Liver (tissue), 7 donors: ENCODE measurements at regions not wholly inside any gene's neighbourhood (a gene's known extent, or its start where the extent isn't known, plus 50 kb on each side); places are given as distances from the start of the nearest gene placed in this dataset.

ENCODE experiments used
- DNase-seq: peaks from one replicate; pipeline ENCODE4 v3.0.0-alpha.2; 2017; ENCODE audit warnings: low spot score
- H3K27ac ChIP-seq, 2 donors: one replicate each; pipeline ENCODE4 v1.7.0; 2013; ENCODE audit warnings: inconsistent platforms in 2 of 2, low read length in 2 of 2, control low read depth in 1 of 2, low read depth in 1 of 2, mild to moderate bottlenecking in 1 of 2
- H3K27me3 ChIP-seq, 4 donors: one replicate each; pipeline versions ENCODE4 v1.6.1 to v1.7.0; 2013; ENCODE audit warnings: low read length in 3 of 4, inconsistent platforms in 1 of 4, mild to moderate bottlenecking in 1 of 4, moderate library complexity in 1 of 4; ENCODE audit not compliant: control insufficient read depth in 4 of 4, insufficient read depth in 4 of 4
- H3K36me3 ChIP-seq, 4 donors: one replicate each; pipeline versions ENCODE4 v1.6.1 to v1.7.0; 2013; ENCODE audit warnings: low read length in 3 of 4, mild to moderate bottlenecking in 3 of 4, low read depth in 1 of 4, moderate library complexity in 1 of 4; ENCODE audit not compliant: control insufficient read depth in 4 of 4, insufficient read depth in 3 of 4
- H3K4me1 ChIP-seq, 4 donors: one replicate each; pipeline versions ENCODE4 v1.6.1 to v1.7.0; 2013; ENCODE audit warnings: low read length in 3 of 4, mild to moderate bottlenecking in 3 of 4, moderate library complexity in 1 of 4; ENCODE audit not compliant: control insufficient read depth in 4 of 4, insufficient read depth in 4 of 4
- H3K4me3 ChIP-seq, 3 donors: one replicate each; pipeline versions ENCODE4 v1.6.1 to v1.7.0; 2013; ENCODE audit warnings: low read length in 3 of 3, control low read depth in 1 of 3, low read depth in 1 of 3, mild to moderate bottlenecking in 1 of 3
- H3K9ac ChIP-seq, 2 donors: one replicate each; pipeline ENCODE4 v1.7.0; 2013; ENCODE audit warnings: low read length in 2 of 2, mild to moderate bottlenecking in 2 of 2, moderate library complexity in 2 of 2, control low read depth in 1 of 2, low read depth in 1 of 2
- H3K9me3 ChIP-seq, 4 donors: one replicate each; pipeline versions ENCODE4 v1.6.1 to v1.7.0; 2013; ENCODE audit warnings: low read length in 3 of 4; ENCODE audit not compliant: control insufficient read depth in 4 of 4
- EGR1 ChIP-seq, 2 donors: IDR thresholded peaks; 2 replicates each; pipeline ENCODE4 v1.6.1; 2016 to 2018; ENCODE audit warnings: antibody characterized with exemption in 2 of 2, low read depth in 2 of 2
- FOXA1 ChIP-seq: IDR thresholded peaks from 2 replicates; pipeline ENCODE4 v1.6.1; 2016; ENCODE audit warnings: antibody characterized with exemption
- FOXA2 ChIP-seq: IDR thresholded peaks from 2 replicates; pipeline ENCODE4 v1.6.1; 2016; ENCODE audit warnings: antibody characterized with exemption
- HNF4A ChIP-seq, 2 donors: conservative IDR thresholded peaks; 2 replicates each; pipeline ENCODE4 v1.6.1; 2016; ENCODE audit warnings: antibody characterized with exemption in 2 of 2, mild to moderate bottlenecking in 2 of 2
- JUND ChIP-seq, 2 donors: IDR thresholded peaks; 2 replicates each; pipeline ENCODE4 v1.6.1; 2016; ENCODE audit warnings: antibody characterized with exemption in 2 of 2
- NR2F2 ChIP-seq: IDR thresholded peaks from 2 replicates; pipeline ENCODE4 v1.6.1; 2016; ENCODE audit warnings: antibody characterized with exemption
- RAD21 ChIP-seq, 2 donors: IDR thresholded peaks; 2 replicates each; pipeline ENCODE4 v1.6.1; 2016; ENCODE audit warnings: antibody characterized with exemption in 2 of 2, mild to moderate bottlenecking in 2 of 2
- RXRA ChIP-seq, 2 donors: IDR thresholded peaks; 2 replicates each; pipeline ENCODE4 v1.6.1; 2017 to 2018; ENCODE audit warnings: antibody characterized with exemption in 2 of 2, mild to moderate bottlenecking in 1 of 2
- SP1 ChIP-seq: IDR thresholded peaks from 2 replicates; pipeline ENCODE4 v1.6.1; 2018; ENCODE audit warnings: antibody characterized with exemption, mild to moderate bottlenecking
- WGBS: extraction: QIAGEN DNeasy Blood & Tissue Kit; methylation state at CpG from one replicate; pipeline ENCODE4 v1.1.7; 2013; 5-methylcytosine and 5-hydroxymethylcytosine counted together
- TF ChIP-seq, protein P1 (sequence below): IDR thresholded peaks from 2 replicates; pipeline ENCODE4 v1.6.1; 2016; ENCODE audit warnings: antibody characterized with exemption
- TF ChIP-seq, protein P2 (sequence below): IDR thresholded peaks from 2 replicates; pipeline ENCODE4 v1.6.1; 2016; ENCODE audit warnings: antibody characterized with exemption
- TF ChIP-seq, protein P3 (sequence below): IDR thresholded peaks from 2 replicates; pipeline ENCODE4 v1.6.1; 2016; ENCODE audit warnings: antibody characterized with exemption
- donor health status: healthy.
- donor health status: healthy.
- donor health status: healthy.
- donor health status: healthy.

DNA sequence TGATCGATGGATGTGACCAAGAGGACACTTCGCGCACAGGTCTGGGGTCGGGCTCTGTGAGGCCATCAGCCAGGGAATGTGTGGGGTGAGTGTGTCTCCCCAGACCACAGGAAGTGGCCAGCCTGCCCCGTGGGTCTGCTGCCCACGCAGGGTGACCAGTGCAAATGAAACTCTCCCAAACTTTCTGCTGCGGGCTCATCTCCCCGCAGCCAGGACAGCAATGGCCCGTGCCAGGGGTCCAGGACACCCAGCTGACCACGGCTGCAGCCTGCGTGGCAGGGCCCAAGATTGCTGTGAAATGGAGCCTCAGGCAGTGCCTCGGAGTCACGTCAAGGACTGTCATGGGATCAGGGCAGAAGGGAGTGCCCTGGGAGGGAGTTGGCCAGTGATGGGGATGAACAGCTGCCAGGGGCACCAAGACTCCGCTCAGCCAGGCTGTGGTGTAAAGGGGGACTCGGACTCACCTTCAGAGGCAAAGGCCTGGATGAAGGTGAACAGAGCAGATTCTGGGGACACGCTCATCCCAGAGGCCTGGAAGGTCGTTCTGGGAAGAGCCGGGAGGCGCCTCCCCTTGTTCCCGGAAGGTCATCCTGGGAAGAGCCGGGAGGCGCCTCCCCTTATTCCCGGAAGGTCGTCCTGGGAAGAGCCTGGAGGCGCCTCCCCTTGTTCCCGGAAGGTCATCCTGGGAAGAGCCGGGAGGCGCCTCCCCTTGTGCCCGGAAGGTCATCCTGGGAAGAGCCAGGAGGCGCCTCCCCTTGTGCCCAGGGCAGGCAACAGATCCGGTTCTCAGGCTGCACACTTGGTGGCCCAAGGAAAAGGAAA lies 252.6 kb downstream of the BRD1 start:
- peaks cover 0 to 3% (median under 1%) of the 10 kb centered on the region in 4 donors for H3K9me3 ChIP-seq
- H3K36me3 ChIP-seq, result no peaks in the 10 kb centered on the region
- H3K4me3 ChIP-seq, result no peak overlapping the region
- H3K27me3 ChIP-seq, result peaks cover 0 to under 1% (median 0%) of the 10 kb centered on the region in 4 donors
- H3K4me1 ChIP-seq, result no peaks in the 10 kb centered on the region
- H3K27ac ChIP-seq, result no peak overlapping the region
- WGBS, result 76% methylated on average over 31 of the region's 31 CpGs
- no peak overlapping the region for H3K9ac ChIP-seq
- TF ChIP-seq SP1 (no peak), NR2F2 (peak; percentile 83), EGR1 (IDR thresholded peaks at IDR 0.05; ENCODE audit: low read depth in 2 of 2) (no peak)
- TF ChIP-seq, protein P1, sequence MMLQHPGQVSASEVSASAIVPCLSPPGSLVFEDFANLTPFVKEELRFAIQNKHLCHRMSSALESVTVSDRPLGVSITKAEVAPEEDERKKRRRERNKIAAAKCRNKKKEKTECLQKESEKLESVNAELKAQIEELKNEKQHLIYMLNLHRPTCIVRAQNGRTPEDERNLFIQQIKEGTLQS, result no peak
- TF ChIP-seq, protein P2, sequence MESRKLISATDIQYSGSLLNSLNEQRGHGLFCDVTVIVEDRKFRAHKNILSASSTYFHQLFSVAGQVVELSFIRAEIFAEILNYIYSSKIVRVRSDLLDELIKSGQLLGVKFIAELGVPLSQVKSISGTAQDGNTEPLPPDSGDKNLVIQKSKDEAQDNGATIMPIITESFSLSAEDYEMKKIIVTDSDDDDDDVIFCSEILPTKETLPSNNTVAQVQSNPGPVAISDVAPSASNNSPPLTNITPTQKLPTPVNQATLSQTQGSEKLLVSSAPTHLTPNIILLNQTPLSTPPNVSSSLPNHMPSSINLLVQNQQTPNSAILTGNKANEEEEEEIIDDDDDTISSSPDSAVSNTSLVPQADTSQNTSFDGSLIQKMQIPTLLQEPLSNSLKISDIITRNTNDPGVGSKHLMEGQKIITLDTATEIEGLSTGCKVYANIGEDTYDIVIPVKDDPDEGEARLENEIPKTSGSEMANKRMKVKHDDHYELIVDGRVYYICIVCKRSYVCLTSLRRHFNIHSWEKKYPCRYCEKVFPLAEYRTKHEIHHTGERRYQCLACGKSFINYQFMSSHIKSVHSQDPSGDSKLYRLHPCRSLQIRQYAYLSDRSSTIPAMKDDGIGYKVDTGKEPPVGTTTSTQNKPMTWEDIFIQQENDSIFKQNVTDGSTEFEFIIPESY, result no peak
- TF ChIP-seq, protein P3, sequence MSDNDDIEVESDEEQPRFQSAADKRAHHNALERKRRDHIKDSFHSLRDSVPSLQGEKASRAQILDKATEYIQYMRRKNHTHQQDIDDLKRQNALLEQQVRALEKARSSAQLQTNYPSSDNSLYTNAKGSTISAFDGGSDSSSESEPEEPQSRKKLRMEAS, result no peak
- no peak for DNase-seq

DNA sequence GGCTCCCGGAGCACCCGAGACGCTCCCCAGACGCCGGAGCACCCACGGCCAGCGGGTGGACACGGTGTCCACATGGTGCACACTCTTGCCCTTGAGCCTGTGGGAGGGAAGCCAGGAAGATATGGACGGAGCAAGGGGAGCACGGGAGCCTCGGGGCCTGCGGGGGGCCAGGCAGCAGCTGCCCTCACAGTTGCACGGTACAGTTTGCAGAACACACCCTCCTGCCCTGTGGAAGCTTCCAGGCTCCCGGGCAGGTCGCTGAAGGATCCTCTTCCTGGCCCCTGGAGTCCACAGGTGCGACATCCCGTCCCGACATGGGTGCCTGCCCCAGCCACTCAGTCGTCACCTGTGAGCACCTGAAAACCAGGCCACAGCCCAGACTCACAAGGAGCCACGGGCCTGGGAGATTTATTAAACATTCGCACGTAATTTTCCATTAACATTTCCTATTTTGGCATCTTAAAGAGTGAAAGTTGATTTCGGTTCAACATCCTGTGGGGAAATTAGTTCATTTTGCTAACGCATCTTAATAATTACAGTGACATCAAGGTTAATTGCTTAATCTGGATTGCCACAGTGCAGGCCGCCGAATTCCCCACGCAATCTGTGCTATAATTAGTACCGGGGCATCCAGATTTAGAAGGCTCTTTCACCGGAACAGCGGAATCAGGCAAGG lies 253.3 kb downstream of the BRD1 start:
- no peak for DNase-seq
- Histone ChIP-seq H3K27ac (no peak overlapping the region), H3K9me3 (no peaks in the 10 kb centered on the region), H3K4me1 (no peaks in the 10 kb centered on the region), H3K27me3 (peaks cover 0 to 2% (median 0%) of the 10 kb centered on the region in 4 donors), H3K9ac (no peak overlapping the region), H3K4me3 (no peak overlapping the region), H3K36me3 (no peaks in the 10 kb centered on the region)
- TF ChIP-seq FOXA2 (no peak), SP1 (no peak), RXRA (IDR thresholded peaks at IDR 0.05) (no peak)
- WGBS, result 83% methylated on average over 30 of the region's 30 CpGs

DNA sequence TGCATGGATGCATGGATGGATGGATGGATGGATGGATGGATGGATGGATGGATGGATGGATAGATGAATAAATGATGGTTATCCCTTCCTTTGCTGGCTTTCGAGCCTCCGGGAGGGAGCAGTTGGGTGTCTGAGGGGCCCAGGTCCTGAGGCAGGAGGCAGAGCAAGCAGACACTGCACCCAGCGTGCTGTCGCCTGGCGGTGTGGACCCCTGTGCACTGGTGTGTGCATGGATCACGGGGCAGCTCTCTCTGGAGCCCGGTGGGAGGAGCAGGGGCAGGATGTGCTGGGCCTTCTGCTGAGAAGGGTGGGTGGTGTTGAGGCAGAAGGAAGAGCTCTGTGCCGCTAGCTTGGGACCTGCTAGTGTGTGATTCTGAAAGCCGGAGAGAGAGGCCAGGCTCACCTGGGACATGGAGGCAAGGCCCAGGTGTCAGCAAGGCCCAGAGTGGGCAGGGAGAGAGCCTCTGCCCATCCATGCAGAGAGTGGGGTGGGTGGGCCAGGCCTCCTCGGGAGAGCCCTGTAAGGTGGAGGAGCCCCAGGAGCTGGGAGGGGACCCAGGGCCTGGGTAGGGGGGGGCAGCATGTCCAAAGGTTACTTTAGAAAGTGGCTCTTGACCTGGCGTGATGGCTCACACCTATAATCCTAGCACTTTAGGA lies 254.4 kb downstream of the BRD1 start:
- H3K4me3 ChIP-seq, result no peak overlapping the region
- no peaks in the 10 kb centered on the region for H3K4me1 ChIP-seq
- H3K36me3 ChIP-seq, result no peaks in the 10 kb centered on the region
- H3K27ac ChIP-seq, result no peak overlapping the region
- no peaks in the 10 kb centered on the region for H3K9me3 ChIP-seq
- peaks cover 0 to 2% (median 0%) of the 10 kb centered on the region in 4 donors for H3K27me3 ChIP-seq
- 90% methylated on average over 11 of the region's 11 CpGs for WGBS
- DNase-seq, result no peak
- TF ChIP-seq RAD21 (IDR thresholded peaks at IDR 0.05), result no peak
- no peak for TF ChIP-seq FOXA1
- TF ChIP-seq SP1, result no peak
- no peak for TF ChIP-seq FOXA2
- TF ChIP-seq, protein P3, result no peak
- TF ChIP-seq EGR1 (IDR thresholded peaks at IDR 0.05; ENCODE audit: low read depth in 2 of 2), result no peak
- TF ChIP-seq JUND (IDR thresholded peaks at IDR 0.05), result no peak
- no peak for TF ChIP-seq HNF4A (conservative IDR thresholded peaks at IDR 0.05)
- no peak for TF ChIP-seq NR2F2
- H3K9ac ChIP-seq, result no peak overlapping the region
